ENCODE measurements at regions not wholly inside any gene's neighbourhood (a gene's known extent, or its start where the extent isn't known, plus 50 kb on each side); places are given as distances from the start of the nearest gene placed in this dataset.
A peak's percentile ranks its signal among the peaks of the same experiment; 100 is the strongest.

- no peak for DNase-seq (ENCODE audit: low spot score)
- ATAC-seq (ENCODE audit: low FRiP score): no peak
- TF ChIP-seq CTCF (IDR thresholded peaks at IDR 0.05): no peak
Observed at GRCh38 chr6:134817448-134817847, 132.5 kb downstream of the ALDH8A1 start.

GRCh38 chr6:134816780-134817179, 133.1 kb downstream of the ALDH8A1 start:
- no peak for DNase-seq (ENCODE audit: low spot score)
- no peak for TF ChIP-seq CTCF (IDR thresholded peaks at IDR 0.05)
- no peak for ATAC-seq (ENCODE audit: low FRiP score)

- ATAC-seq (ENCODE audit: low FRiP score) (no peak), DNase-seq (ENCODE audit: low spot score) (no peak)
- TF ChIP-seq CTCF (IDR thresholded peaks at IDR 0.05): no peak
Observed at GRCh38 chr6:134816300-134816699, 133.6 kb downstream of the ALDH8A1 start.

GRCh38 chr6:134814076-134814695, 135.7 kb downstream of the ALDH8A1 start:
- ATAC-seq (ENCODE audit: low FRiP score) (no peak), DNase-seq (ENCODE audit: low spot score) (no peak)
- no peak for TF ChIP-seq CTCF (IDR thresholded peaks at IDR 0.05)

DNA sequence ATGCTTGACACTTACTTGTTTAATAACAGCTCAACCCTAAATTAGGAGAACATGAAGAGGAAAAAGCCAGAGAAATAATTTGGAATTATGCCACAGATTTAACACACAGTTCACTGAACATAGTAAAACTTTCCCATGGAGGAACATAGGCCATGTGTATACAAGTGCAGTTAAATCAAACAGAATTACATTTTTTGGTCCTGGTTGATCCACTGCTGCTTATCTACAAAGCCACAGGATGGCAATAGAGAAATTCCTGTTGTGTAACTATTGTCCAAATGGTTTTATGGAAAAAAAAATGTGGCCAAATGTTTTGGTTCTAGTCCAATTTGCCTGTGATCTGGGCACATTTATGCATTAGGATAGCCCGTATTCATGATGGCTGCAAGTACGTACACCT, 136.8 kb downstream of the ALDH8A1 start:
- no peak for DNase-seq (ENCODE audit: low spot score)
- ATAC-seq (ENCODE audit: low FRiP score): no peak
- no peak for TF ChIP-seq CTCF (IDR thresholded peaks at IDR 0.05)

- TF ChIP-seq CTCF (IDR thresholded peaks at IDR 0.05): no peak
- ATAC-seq (ENCODE audit: low FRiP score) (no peak), DNase-seq (ENCODE audit: low spot score) (no peak)
Observed at GRCh38 chr6:134810402-134810801, 139.5 kb downstream of the ALDH8A1 start.

DNA sequence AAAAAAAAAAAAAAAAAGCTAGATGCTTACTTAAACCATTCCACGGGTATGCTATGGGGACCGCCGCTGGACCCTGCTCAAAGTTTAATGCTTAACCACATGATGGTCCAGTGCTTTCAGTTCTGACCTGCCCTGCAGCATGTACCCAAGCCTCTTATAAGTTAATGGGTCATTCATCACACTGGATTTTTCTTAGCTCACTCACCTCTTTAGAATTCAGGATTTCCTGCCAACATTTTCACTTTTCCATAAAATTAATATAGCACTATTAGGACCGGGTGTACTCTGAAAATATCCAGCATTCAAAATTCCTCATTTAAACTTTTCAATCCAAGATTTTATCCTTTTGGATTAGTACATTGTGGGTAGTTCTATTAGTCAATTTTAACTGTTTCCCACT, 140.8 kb downstream of the ALDH8A1 start:
- ATAC-seq (ENCODE audit: low FRiP score) (peak; percentile 31), DNase-seq (ENCODE audit: low spot score) (no peak)
- no peak for TF ChIP-seq CTCF (IDR thresholded peaks at IDR 0.05)
